HepG2 (cell line): ENCODE measurements at regions not wholly inside any gene's neighbourhood (a gene's known extent, or its start where the extent isn't known, plus 50 kb on each side); places are given as distances from the start of the nearest gene placed in this dataset.

Experiments
- ARNT2 ChIP-seq: sonication (generic); formaldehyde crosslinking; IDR thresholded peaks from 2 replicates; pipeline ENCODE4 v1.8.0; 2022; ENCODE audit warnings: mild to moderate bottlenecking, low read depth, missing genetic modification reagents, moderate library complexity
- ATF3 ChIP-seq: sonication (generic); formaldehyde crosslinking; IDR thresholded peaks from 2 replicates; pipeline ENCODE4 v1.4.0; 2020; ENCODE audit warnings: missing genetic modification reagents
- HCFC1 ChIP-seq: fragments of 150-350 bp; IDR thresholded peaks from 2 replicates; pipeline ENCODE4 v1.6.1; 2014; ENCODE audit warnings: low read depth, low read length
- KDM5A ChIP-seq: fragments of 200-600 bp; sonication (generic); IDR thresholded peaks from 2 replicates; pipeline ENCODE4 v1.7.0; 2018; ENCODE audit warnings: antibody characterized with exemption, mild to moderate bottlenecking, low read length, borderline replicate concordance
- NCOA1 ChIP-seq: sonication (generic); formaldehyde crosslinking; IDR thresholded peaks from 2 replicates; pipeline ENCODE4 v1.9.0; 2021; ENCODE audit warnings: missing genetic modification reagents
- PCBP2 ChIP-seq: fragments of 200-400 bp; formaldehyde crosslinking; optimal IDR thresholded peaks from 2 replicates; pipeline ENCODE3; 2018; ENCODE audit warnings: low read length, low read depth; ENCODE audit not compliant: poor library complexity, severe bottlenecking
- PHF8 ChIP-seq: sonication (generic); formaldehyde crosslinking; IDR thresholded peaks from 2 replicates; pipeline ENCODE4 v1.5.0; 2020; ENCODE audit warnings: missing genetic modification reagents
- POGZ ChIP-seq: sonication (generic); formaldehyde crosslinking; IDR thresholded peaks from 2 replicates; pipeline ENCODE4 v1.4.0; 2020; ENCODE audit warnings: mild to moderate bottlenecking, missing genetic modification reagents
- PRPF4 ChIP-seq: fragments of 200-400 bp; formaldehyde crosslinking; IDR thresholded peaks from 2 replicates; pipeline ENCODE4 v1.6.1; 2016; ENCODE audit warnings: low read length, low read depth; ENCODE audit not compliant: poor library complexity, severe bottlenecking
- PTBP1 ChIP-seq: fragments of 200-400 bp; formaldehyde crosslinking; IDR thresholded peaks from 2 replicates; pipeline ENCODE4 v1.6.1; 2018; ENCODE audit warnings: low read length, low read depth; ENCODE audit not compliant: poor library complexity, severe bottlenecking
- TAF1 ChIP-seq: sonication (generic); formaldehyde crosslinking; IDR thresholded peaks from 2 replicates; pipeline ENCODE4 v1.4.0; 2020; ENCODE audit warnings: missing genetic modification reagents
- ZGPAT ChIP-seq: IDR thresholded peaks from 2 replicates; pipeline ENCODE4 v1.6.1; 2016; ENCODE audit warnings: mild to moderate bottlenecking

DNA sequence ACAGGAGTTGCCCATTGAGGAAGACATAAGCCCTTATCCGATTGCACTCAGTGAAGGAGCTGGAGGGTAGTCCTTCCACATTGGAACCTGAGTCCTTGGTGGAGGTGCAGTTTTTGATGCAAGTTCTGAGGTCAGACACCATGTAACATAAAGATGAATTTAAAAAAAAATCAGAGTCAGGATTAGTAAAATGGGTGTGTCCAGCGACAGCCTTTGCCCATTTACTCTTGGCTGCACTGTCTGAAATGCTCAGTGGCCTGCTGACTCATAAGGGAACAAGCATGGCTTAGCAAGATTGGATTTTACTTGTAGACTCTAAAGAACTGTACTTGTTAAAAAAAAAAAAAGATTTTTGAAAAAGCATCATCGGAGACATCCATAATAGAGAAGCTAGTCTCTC lies 241.1 kb upstream of the TOPAZ1 start:
- TF ChIP-seq PHF8 (no peak), HCFC1 (no peak), ATF3 (CRISPR knock-in tag) (no peak), PTBP1 (no peak), PCBP2 (no peak), ARNT2 (CRISPR knock-in tag) (no peak), KDM5A (no peak), TAF1 (CRISPR knock-in tag) (no peak), PRPF4 (no peak), ZGPAT (CRISPR knock-in tag) (no peak), NCOA1 (CRISPR knock-in tag) (no peak), POGZ (no peak)
